ENCODE measurements at regions not wholly inside any gene's neighbourhood (a gene's known extent, or its start where the extent isn't known, plus 50 kb on each side); places are given as distances from the start of the nearest gene placed in this dataset.
"Not testable (repeated sequence)": the region's sequence is repeated elsewhere in the genome, so short reads cannot be mapped to it uniquely, and the experiment has no call there.

- Histone ChIP-seq H3K36me3 (ENCODE audit: control insufficient read depth, insufficient read depth, low read length) (no peaks in the 10 kb centered on the region), H3K4me3 (replicated peaks; ENCODE audit: low read depth, low read length) (no peak overlapping the region), H3K27me3 (replicated peaks; ENCODE audit: control insufficient read depth, insufficient read depth, low read length) (no peaks in the 10 kb centered on the region)
- TF ChIP-seq CTCF (IDR thresholded peaks at IDR 0.05; ENCODE audit: insufficient read depth, low read length, poor library complexity, severe bottlenecking) = no peak
- no peak for DNase-seq (ENCODE audit: extremely low read depth, insufficient read length)
These were observed 268.6 kb upstream of the TCERG1L start for GRCh38 chr10:131580076-131580652.

GRCh38 chr10:131580674-131581073 lies 269.2 kb upstream of the TCERG1L start:
- no peak for DNase-seq (ENCODE audit: extremely low read depth, insufficient read length)
- no peak for TF ChIP-seq CTCF (IDR thresholded peaks at IDR 0.05; ENCODE audit: insufficient read depth, low read length, poor library complexity, severe bottlenecking)
- Histone ChIP-seq H3K36me3 (ENCODE audit: control insufficient read depth, insufficient read depth, low read length) (no peaks in the 10 kb centered on the region), H3K27me3 (replicated peaks; ENCODE audit: control insufficient read depth, insufficient read depth, low read length) (no peaks in the 10 kb centered on the region), H3K4me3 (replicated peaks; ENCODE audit: low read depth, low read length) (no peak overlapping the region)

- H3K4me3 ChIP-seq (replicated peaks; ENCODE audit: low read depth, low read length); H3K27me3 ChIP-seq (replicated peaks; ENCODE audit: control insufficient read depth, insufficient read depth, low read length); H3K36me3 ChIP-seq (ENCODE audit: control insufficient read depth, insufficient read depth, low read length); DNase-seq (ENCODE audit: extremely low read depth, insufficient read length): not testable (repeated sequence)
These were observed 270.0 kb upstream of the TCERG1L start for GRCh38 chr10:131581547-131581946.

DNA sequence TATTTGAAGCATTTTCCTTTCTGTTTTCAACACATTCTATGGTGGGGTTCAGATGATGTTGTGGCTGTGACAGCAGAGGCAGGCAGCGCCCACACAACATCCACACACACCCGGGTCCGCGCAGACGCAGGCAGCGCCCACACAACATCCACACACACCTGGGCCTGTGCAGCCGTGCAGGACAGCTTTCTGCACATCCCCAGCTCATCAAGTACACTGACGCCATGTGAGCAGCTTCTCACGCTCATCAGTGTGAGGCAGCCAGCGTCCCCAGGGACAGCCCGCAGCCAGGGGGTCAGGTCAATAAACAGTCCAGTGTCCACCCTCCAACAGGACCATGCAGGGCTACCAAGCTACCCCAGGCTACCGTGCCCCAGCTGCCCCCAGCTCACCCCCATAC lies 272.8 kb upstream of the TCERG1L start:
- Histone ChIP-seq H3K27me3 (replicated peaks; ENCODE audit: control insufficient read depth, insufficient read depth, low read length) (no peaks in the 10 kb centered on the region), H3K4me3 (replicated peaks; ENCODE audit: low read depth, low read length) (no peak overlapping the region), H3K36me3 (ENCODE audit: control insufficient read depth, insufficient read depth, low read length) (no peaks in the 10 kb centered on the region)
- no peak for DNase-seq (ENCODE audit: extremely low read depth, insufficient read length)
- no peak for TF ChIP-seq CTCF (IDR thresholded peaks at IDR 0.05; ENCODE audit: insufficient read depth, low read length, poor library complexity, severe bottlenecking)

DNA sequence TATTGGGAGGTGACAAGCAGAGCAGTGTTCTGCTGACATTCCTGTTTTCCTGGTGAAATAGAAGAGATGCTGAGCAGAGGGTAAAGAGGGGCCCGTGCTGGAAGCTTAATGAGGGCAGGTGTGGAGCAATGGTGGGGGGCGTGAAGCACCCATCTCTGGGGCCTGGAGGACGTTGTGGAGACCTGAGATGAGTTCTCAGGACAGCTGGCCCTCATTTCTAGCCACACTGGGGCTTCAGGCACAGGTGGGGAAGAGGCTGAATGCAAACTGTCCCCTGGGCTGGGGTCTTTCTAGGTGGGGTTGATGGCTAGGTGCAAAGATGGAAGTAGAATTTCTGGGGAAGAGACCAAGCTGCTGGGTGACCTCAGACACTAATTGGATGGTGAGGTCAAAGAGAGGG lies 274.2 kb upstream of the TCERG1L start:
- DNase-seq (ENCODE audit: extremely low read depth, insufficient read length) = no peak
- Histone ChIP-seq H3K4me3 (replicated peaks; ENCODE audit: low read depth, low read length) (no peak overlapping the region), H3K36me3 (ENCODE audit: control insufficient read depth, insufficient read depth, low read length) (no peaks in the 10 kb centered on the region), H3K27me3 (replicated peaks; ENCODE audit: control insufficient read depth, insufficient read depth, low read length) (no peaks in the 10 kb centered on the region)
- no peak for TF ChIP-seq CTCF (IDR thresholded peaks at IDR 0.05; ENCODE audit: insufficient read depth, low read length, poor library complexity, severe bottlenecking)

GRCh38 chr10:131586958-131587357 lies 275.4 kb upstream of the TCERG1L start:
- no peak for DNase-seq (ENCODE audit: extremely low read depth, insufficient read length)
- H3K4me3 ChIP-seq (replicated peaks; ENCODE audit: low read depth, low read length) = no peak overlapping the region
- H3K27me3 ChIP-seq (replicated peaks; ENCODE audit: control insufficient read depth, insufficient read depth, low read length) = no peaks in the 10 kb centered on the region
- no peak for TF ChIP-seq CTCF (IDR thresholded peaks at IDR 0.05; ENCODE audit: insufficient read depth, low read length, poor library complexity, severe bottlenecking)
- H3K36me3 ChIP-seq (ENCODE audit: control insufficient read depth, insufficient read depth, low read length) = no peaks in the 10 kb centered on the region

Data from GM06990 (cell line).